ENCODE measurements at regions not wholly inside any gene's neighbourhood (a gene's known extent, or its start where the extent isn't known, plus 50 kb on each side); places are given as distances from the start of the nearest gene placed in this dataset.

- H3K27ac ChIP-seq (ENCODE audit: insufficient read depth, low read length) = no peak overlapping the region
- TF ChIP-seq CTCF (conservative IDR thresholded peaks at IDR 0.05 in 1 of 2, IDR thresholded peaks at IDR 0.05 in 1 of 2; ENCODE audit: low read depth in 1 of 2, low read length in 2 of 2) (no peak), EZH2 (IDR thresholded peaks at IDR 0.05; ENCODE audit: low read length, missing control alignments) (no peak)
- no peaks in the 10 kb centered on the region for H3K4me1 ChIP-seq (ENCODE audit: control insufficient read depth, extremely low read depth, insufficient read depth, low read length)
- H3K9ac ChIP-seq (ENCODE audit: insufficient read depth, low read length) = no peak overlapping the region
- H2AFZ ChIP-seq (ENCODE audit: low read length) = no peak overlapping the region
- no peaks in the 10 kb centered on the region for H3K79me2 ChIP-seq (ENCODE audit: control insufficient read depth, insufficient read depth, low read length)
- DNase-seq (ENCODE audit: low read depth in 2 of 2) = no peak
- H3K9me3 ChIP-seq (ENCODE audit: control insufficient read depth, insufficient read depth, low read depth, low read length) = no peaks in the 10 kb centered on the region
- H4K20me1 ChIP-seq (ENCODE audit: control insufficient read depth, extremely low read depth, insufficient read depth, low read length) = no peaks in the 10 kb centered on the region
- H3K27me3 ChIP-seq (ENCODE audit: control insufficient read depth, insufficient read depth, low read length) = no peaks in the 10 kb centered on the region
- H3K36me3 ChIP-seq (ENCODE audit: control insufficient read depth, insufficient read depth, low read length) = no peaks in the 10 kb centered on the region
- H3K4me2 ChIP-seq (ENCODE audit: extremely low read depth, insufficient read depth, low read length) = no peak overlapping the region
- H3K4me3 ChIP-seq (replicated peaks in 1 of 4; ENCODE audit: control extremely low read depth in 1 of 4, insufficient read depth in 1 of 4, low read depth in 3 of 4, low read length in 4 of 4) = no peak overlapping the region
These were observed 135.2 kb upstream of the PDE3A start for GRCh38 chr12:20232931-20233675.

GRCh38 chr12:20234474-20234873 lies 133.9 kb upstream of the PDE3A start:
- no peaks in the 10 kb centered on the region for H3K36me3 ChIP-seq (ENCODE audit: control insufficient read depth, insufficient read depth, low read length)
- H3K4me3 ChIP-seq (replicated peaks in 1 of 4; ENCODE audit: control extremely low read depth in 1 of 4, insufficient read depth in 1 of 4, low read depth in 3 of 4, low read length in 4 of 4) = no peak overlapping the region
- H3K27me3 ChIP-seq (ENCODE audit: control insufficient read depth, insufficient read depth, low read length) = no peaks in the 10 kb centered on the region
- H2AFZ ChIP-seq (ENCODE audit: low read length) = no peak overlapping the region
- no peaks in the 10 kb centered on the region for H3K79me2 ChIP-seq (ENCODE audit: control insufficient read depth, insufficient read depth, low read length)
- no peaks in the 10 kb centered on the region for H3K4me1 ChIP-seq (ENCODE audit: control insufficient read depth, extremely low read depth, insufficient read depth, low read length)
- no peak overlapping the region for H3K27ac ChIP-seq (ENCODE audit: insufficient read depth, low read length)
- H3K4me2 ChIP-seq (ENCODE audit: extremely low read depth, insufficient read depth, low read length) = no peak overlapping the region
- TF ChIP-seq CTCF (conservative IDR thresholded peaks at IDR 0.05 in 1 of 2, IDR thresholded peaks at IDR 0.05 in 1 of 2; ENCODE audit: low read depth in 1 of 2, low read length in 2 of 2) = no peak
- TF ChIP-seq EZH2 (IDR thresholded peaks at IDR 0.05; ENCODE audit: low read length, missing control alignments) = no peak
- no peaks in the 10 kb centered on the region for H3K9me3 ChIP-seq (ENCODE audit: control insufficient read depth, insufficient read depth, low read depth, low read length)
- H4K20me1 ChIP-seq (ENCODE audit: control insufficient read depth, extremely low read depth, insufficient read depth, low read length) = no peaks in the 10 kb centered on the region
- DNase-seq (ENCODE audit: low read depth in 2 of 2) = no peak
- H3K9ac ChIP-seq (ENCODE audit: insufficient read depth, low read length) = no peak overlapping the region

GRCh38 chr12:20237091-20237490 lies 131.2 kb upstream of the PDE3A start:
- Histone ChIP-seq H3K9me3 (ENCODE audit: control insufficient read depth, insufficient read depth, low read depth, low read length) (no peaks in the 10 kb centered on the region), H3K27me3 (ENCODE audit: control insufficient read depth, insufficient read depth, low read length) (no peaks in the 10 kb centered on the region), H3K4me1 (ENCODE audit: control insufficient read depth, extremely low read depth, insufficient read depth, low read length) (no peaks in the 10 kb centered on the region), H3K9ac (ENCODE audit: insufficient read depth, low read length) (no peak overlapping the region), H3K4me2 (ENCODE audit: extremely low read depth, insufficient read depth, low read length) (no peak overlapping the region), H3K27ac (ENCODE audit: insufficient read depth, low read length) (no peak overlapping the region), H3K4me3 (replicated peaks in 1 of 4; ENCODE audit: control extremely low read depth in 1 of 4, insufficient read depth in 1 of 4, low read depth in 3 of 4, low read length in 4 of 4) (no peak overlapping the region), H3K79me2 (ENCODE audit: control insufficient read depth, insufficient read depth, low read length) (no peaks in the 10 kb centered on the region), H2AFZ (ENCODE audit: low read length) (no peak overlapping the region), H4K20me1 (ENCODE audit: control insufficient read depth, extremely low read depth, insufficient read depth, low read length) (no peaks in the 10 kb centered on the region), H3K36me3 (ENCODE audit: control insufficient read depth, insufficient read depth, low read length) (no peaks in the 10 kb centered on the region)
- DNase-seq (ENCODE audit: low read depth in 2 of 2) = no peak
- TF ChIP-seq EZH2 (IDR thresholded peaks at IDR 0.05; ENCODE audit: low read length, missing control alignments) = no peak
- TF ChIP-seq CTCF (conservative IDR thresholded peaks at IDR 0.05 in 1 of 2, IDR thresholded peaks at IDR 0.05 in 1 of 2; ENCODE audit: low read depth in 1 of 2, low read length in 2 of 2) = no peak

All from fibroblast of lung (primary cell).